GM12878 (cell line): ENCODE measurements at regions not wholly inside any gene's neighbourhood (a gene's known extent, or its start where the extent isn't known, plus 50 kb on each side); places are given as distances from the start of the nearest gene placed in this dataset.

ENCODE experiments used
- ATF3 ChIP-seq: IDR thresholded peaks from 2 replicates; pipeline ENCODE4 v1.6.1; 2011; ENCODE audit warnings: low read depth, mild to moderate bottlenecking, low read length, moderate library complexity, borderline replicate concordance; ENCODE audit errors: extremely low read depth
- CHD1 ChIP-seq: IDR thresholded peaks from 2 replicates; pipeline ENCODE4 v1.6.1; 2012; ENCODE audit warnings: low read depth, low read length, improper control_type of control experiment
- E2F8 ChIP-seq: fragments of 450-650 bp; IDR thresholded peaks from 2 replicates; pipeline ENCODE4 v1.6.1; 2018; ENCODE audit warnings: mild to moderate bottlenecking, low read depth, moderate library complexity; ENCODE audit not compliant: partially characterized antibody
- FOS ChIP-seq: IDR thresholded peaks from 3 replicates; pipeline ENCODE4 v1.6.1; 2011; ENCODE audit warnings: borderline replicate concordance; ENCODE audit not compliant: insufficient read length; ENCODE audit errors: extremely low read depth
- IKZF2 ChIP-seq, 2 experiments: fragments of 450-650 bp; IDR thresholded peaks; 2 replicates each; pipeline ENCODE4 v1.6.1; 2017; ENCODE audit warnings: mild to moderate bottlenecking in 2 of 2, moderate library complexity in 2 of 2
- IRF4 ChIP-seq: IDR thresholded peaks from 2 replicates; pipeline ENCODE4 v1.6.1; 2011; ENCODE audit warnings: low read depth, low read length
- MTA3 ChIP-seq: IDR thresholded peaks from 2 replicates; pipeline ENCODE4 v1.6.1; 2012; ENCODE audit warnings: low read length, inconsistent platforms, borderline replicate concordance
- NBN ChIP-seq: fragments of 450-650 bp; IDR thresholded peaks from 2 replicates; pipeline ENCODE4 v1.6.1; 2016
- NFIC ChIP-seq: IDR thresholded peaks from 2 replicates; pipeline ENCODE4 v1.6.1; 2012; ENCODE audit warnings: low read depth, mild to moderate bottlenecking, inconsistent platforms, low read length, moderate library complexity
- NR2C1 ChIP-seq: fragments of 450-650 bp; IDR thresholded peaks from 2 replicates; pipeline ENCODE4 v1.6.1; 2017; ENCODE audit warnings: antibody characterized with exemption, mild to moderate bottlenecking, moderate library complexity
- POLR2A ChIP-seq: IDR thresholded peaks from 2 replicates; pipeline ENCODE4 v1.6.1; 2011; ENCODE audit warnings: low read depth, mild to moderate bottlenecking, low read length
- RB1 ChIP-seq: fragments of 450-650 bp; formaldehyde crosslinking; IDR thresholded peaks from 2 replicates; pipeline ENCODE4 v1.6.1; 2017; ENCODE audit warnings: mild to moderate bottlenecking, borderline replicate concordance
- RUNX3 ChIP-seq: IDR thresholded peaks from 2 replicates; pipeline ENCODE4 v1.6.1; 2012; ENCODE audit warnings: low read length, inconsistent platforms
- TARDBP ChIP-seq: IDR thresholded peaks from 2 replicates; pipeline ENCODE4 v1.6.1; 2016; ENCODE audit warnings: borderline replicate concordance
- TBL1XR1 ChIP-seq: IDR thresholded peaks from 2 replicates; pipeline ENCODE4 v1.6.1; 2012; ENCODE audit warnings: low read depth, low read length, improper control_type of control experiment
- ZNF622 ChIP-seq: fragments of 450-650 bp; IDR thresholded peaks from 2 replicates; pipeline ENCODE4 v1.6.1; 2017; ENCODE audit warnings: mild to moderate bottlenecking, inconsistent platforms
- ZZZ3 ChIP-seq: IDR thresholded peaks from 2 replicates; pipeline ENCODE4 v1.6.1; 2011; ENCODE audit warnings: low read depth; ENCODE audit not compliant: control insufficient read depth, insufficient read length
- TF ChIP-seq, protein P1 (sequence below): IDR thresholded peaks from 2 replicates; pipeline ENCODE4 v1.6.1; 2011; ENCODE audit warnings: borderline replicate concordance, low read depth, mild to moderate bottlenecking, moderate library complexity, mixed read lengths, low read length; ENCODE audit not compliant: insufficient read depth; ENCODE audit errors: extremely low read length
- TF ChIP-seq, protein P2 (sequence below): fragments of 450-650 bp; IDR thresholded peaks from 2 replicates; pipeline ENCODE4 v1.6.1; 2017; ENCODE audit warnings: mild to moderate bottlenecking, low read depth, inconsistent platforms; ENCODE audit not compliant: poor library complexity, severe bottlenecking
- TF ChIP-seq, protein P3 (sequence below): IDR thresholded peaks from 2 replicates; pipeline ENCODE4 v1.6.1; 2012; ENCODE audit warnings: low read depth, low read length, improper control_type of control experiment

DNA sequence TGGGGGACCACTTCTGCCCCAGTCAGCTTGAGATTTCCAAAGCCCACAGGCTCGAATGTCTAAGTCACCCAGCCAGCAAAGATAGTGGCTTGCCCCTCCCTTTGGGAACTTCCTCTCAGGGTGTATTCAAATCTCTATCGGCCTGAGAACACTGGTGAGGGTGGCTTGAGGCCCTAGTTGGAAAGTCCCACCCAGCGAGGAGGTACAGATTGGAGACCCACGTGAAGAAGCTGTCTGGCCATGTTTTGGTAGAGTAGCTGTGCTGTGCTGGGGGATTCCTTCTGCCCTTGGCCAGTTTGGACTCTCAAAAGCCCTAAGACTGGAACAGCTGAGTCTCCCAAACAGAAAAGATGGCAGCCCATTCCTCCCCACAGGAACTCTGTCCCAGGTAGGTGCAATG, 172.7 kb upstream of the RIOK2 start (continued):
- TF ChIP-seq, protein P1, sequence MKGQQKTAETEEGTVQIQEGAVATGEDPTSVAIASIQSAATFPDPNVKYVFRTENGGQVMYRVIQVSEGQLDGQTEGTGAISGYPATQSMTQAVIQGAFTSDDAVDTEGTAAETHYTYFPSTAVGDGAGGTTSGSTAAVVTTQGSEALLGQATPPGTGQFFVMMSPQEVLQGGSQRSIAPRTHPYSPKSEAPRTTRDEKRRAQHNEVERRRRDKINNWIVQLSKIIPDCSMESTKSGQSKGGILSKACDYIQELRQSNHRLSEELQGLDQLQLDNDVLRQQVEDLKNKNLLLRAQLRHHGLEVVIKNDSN = peak; percentile 34
- 0 out of 2 replicates have a peak, but pooled peaks have one; percentile 51 for TF ChIP-seq NBN
- TF ChIP-seq NFIC = no peak
- TF ChIP-seq ZZZ3 = no peak
- TF ChIP-seq ZNF622 = no peak
- no peak for TF ChIP-seq ATF3
- no peak for TF ChIP-seq RB1
- TF ChIP-seq, protein P2, sequence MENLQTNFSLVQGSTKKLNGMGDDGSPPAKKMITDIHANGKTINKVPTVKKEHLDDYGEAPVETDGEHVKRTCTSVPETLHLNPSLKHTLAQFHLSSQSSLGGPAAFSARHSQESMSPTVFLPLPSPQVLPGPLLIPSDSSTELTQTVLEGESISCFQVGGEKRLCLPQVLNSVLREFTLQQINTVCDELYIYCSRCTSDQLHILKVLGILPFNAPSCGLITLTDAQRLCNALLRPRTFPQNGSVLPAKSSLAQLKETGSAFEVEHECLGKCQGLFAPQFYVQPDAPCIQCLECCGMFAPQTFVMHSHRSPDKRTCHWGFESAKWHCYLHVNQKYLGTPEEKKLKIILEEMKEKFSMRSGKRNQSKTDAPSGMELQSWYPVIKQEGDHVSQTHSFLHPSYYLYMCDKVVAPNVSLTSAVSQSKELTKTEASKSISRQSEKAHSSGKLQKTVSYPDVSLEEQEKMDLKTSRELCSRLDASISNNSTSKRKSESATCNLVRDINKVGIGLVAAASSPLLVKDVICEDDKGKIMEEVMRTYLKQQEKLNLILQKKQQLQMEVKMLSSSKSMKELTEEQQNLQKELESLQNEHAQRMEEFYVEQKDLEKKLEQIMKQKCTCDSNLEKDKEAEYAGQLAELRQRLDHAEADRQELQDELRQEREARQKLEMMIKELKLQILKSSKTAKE = no peak
- TF ChIP-seq FOS = no peak
- TF ChIP-seq CHD1 = no peak
- TF ChIP-seq IRF4 = peak; percentile 19; the same call in 1 of the 2 replicates
- TF ChIP-seq POLR2A = 0 out of 2 replicates have a peak, but pooled peaks have one; percentile 32
- TF ChIP-seq TARDBP = peak; percentile 44; the same call in 1 of the 2 replicates
- TF ChIP-seq IKZF2 (IDR thresholded peaks at IDR 0.05) = peak in 1 of 2 experiments; percentile 26; a peak in 1 of 4 replicates
- TF ChIP-seq, protein P3, sequence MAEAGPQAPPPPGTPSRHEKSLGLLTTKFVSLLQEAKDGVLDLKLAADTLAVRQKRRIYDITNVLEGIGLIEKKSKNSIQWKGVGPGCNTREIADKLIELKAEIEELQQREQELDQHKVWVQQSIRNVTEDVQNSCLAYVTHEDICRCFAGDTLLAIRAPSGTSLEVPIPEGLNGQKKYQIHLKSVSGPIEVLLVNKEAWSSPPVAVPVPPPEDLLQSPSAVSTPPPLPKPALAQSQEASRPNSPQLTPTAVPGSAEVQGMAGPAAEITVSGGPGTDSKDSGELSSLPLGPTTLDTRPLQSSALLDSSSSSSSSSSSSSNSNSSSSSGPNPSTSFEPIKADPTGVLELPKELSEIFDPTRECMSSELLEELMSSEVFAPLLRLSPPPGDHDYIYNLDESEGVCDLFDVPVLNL = no peak
- TF ChIP-seq TBL1XR1 = 0 out of 2 replicates have a peak, but pooled peaks have one; percentile 21
- TF ChIP-seq E2F8 = no peak
- peak; percentile 14; the same call in 1 of the 2 replicates for TF ChIP-seq RUNX3
- no peak for TF ChIP-seq NR2C1
- no peak for TF ChIP-seq MTA3
